Lower lobe of right lung (tissue), 2 donors: ENCODE measurements at regions not wholly inside any gene's neighbourhood (a gene's known extent, or its start where the extent isn't known, plus 50 kb on each side); places are given as distances from the start of the nearest gene placed in this dataset.

Source experiments
- ATAC-seq, 2 donors: fragments of 200-7000 bp; cut with Tn5 transposase; one replicate each; pipeline ENCODE4 v1.9.1; 2020 to 2022; ENCODE audit warnings: mild to moderate bottlenecking in 2 of 2, moderate library complexity in 2 of 2
- DNase-seq: peaks from one replicate; pipeline ENCODE4 v3.0.0-alpha.2; 2020
- H3K27ac ChIP-seq: fragments of 200-600 bp; one replicate; pipeline ENCODE4 v1.8.0; 2022
- H3K27me3 ChIP-seq: fragments of 200-600 bp; one replicate; pipeline ENCODE4 v1.8.0; 2022; ENCODE audit warnings: low read depth
- H3K36me3 ChIP-seq: fragments of 200-600 bp; one replicate; pipeline ENCODE4 v1.8.0; 2022; ENCODE audit warnings: mild to moderate bottlenecking
- H3K4me1 ChIP-seq: fragments of 200-600 bp; one replicate; pipeline ENCODE4 v1.8.0; 2022
- H3K4me3 ChIP-seq: fragments of 200-600 bp; one replicate; pipeline ENCODE4 v1.8.0; 2022; ENCODE audit warnings: mild to moderate bottlenecking
- H3K9me3 ChIP-seq: fragments of 200-600 bp; one replicate; pipeline ENCODE4 v1.8.0; 2022
- intact Hi-C: fragments of 100-400 bp; cut with DNase I; formaldehyde crosslinking; loops from one replicate; pipeline ENCODE4 v1.11.0; 2022
- TF ChIP-seq, protein P1 (sequence below): fragments of 200-600 bp; IDR thresholded peaks from one replicate; pipeline ENCODE4 v1.8.0; 2022; ENCODE audit warnings: antibody characterized with exemption, mild to moderate bottlenecking
- donor health status: DM: no; HTN: yes; CAD: no; lungs with severe emphysema.

GRCh38 chr12:75840994-75841355 is 190.6 kb downstream of the PHLDA1 start:
- intact Hi-C loops: no loop called here
- H3K27ac ChIP-seq: no peak overlapping the region

GRCh38 chr12:75838309-75838708 is 193.3 kb downstream of the PHLDA1 start:
- no peaks in the 10 kb centered on the region for H3K36me3 ChIP-seq
- ATAC-seq: no peak
- TF ChIP-seq, protein P1, sequence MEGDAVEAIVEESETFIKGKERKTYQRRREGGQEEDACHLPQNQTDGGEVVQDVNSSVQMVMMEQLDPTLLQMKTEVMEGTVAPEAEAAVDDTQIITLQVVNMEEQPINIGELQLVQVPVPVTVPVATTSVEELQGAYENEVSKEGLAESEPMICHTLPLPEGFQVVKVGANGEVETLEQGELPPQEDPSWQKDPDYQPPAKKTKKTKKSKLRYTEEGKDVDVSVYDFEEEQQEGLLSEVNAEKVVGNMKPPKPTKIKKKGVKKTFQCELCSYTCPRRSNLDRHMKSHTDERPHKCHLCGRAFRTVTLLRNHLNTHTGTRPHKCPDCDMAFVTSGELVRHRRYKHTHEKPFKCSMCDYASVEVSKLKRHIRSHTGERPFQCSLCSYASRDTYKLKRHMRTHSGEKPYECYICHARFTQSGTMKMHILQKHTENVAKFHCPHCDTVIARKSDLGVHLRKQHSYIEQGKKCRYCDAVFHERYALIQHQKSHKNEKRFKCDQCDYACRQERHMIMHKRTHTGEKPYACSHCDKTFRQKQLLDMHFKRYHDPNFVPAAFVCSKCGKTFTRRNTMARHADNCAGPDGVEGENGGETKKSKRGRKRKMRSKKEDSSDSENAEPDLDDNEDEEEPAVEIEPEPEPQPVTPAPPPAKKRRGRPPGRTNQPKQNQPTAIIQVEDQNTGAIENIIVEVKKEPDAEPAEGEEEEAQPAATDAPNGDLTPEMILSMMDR: no peak

More at GRCh38 chr12:75840994-75841355, 190.6 kb downstream of the PHLDA1 start:
- Histone ChIP-seq H3K4me1 (no peaks in the 10 kb centered on the region), H3K27me3 (no peaks in the 10 kb centered on the region), H3K4me3 (no peak overlapping the region), H3K9me3 (no peaks in the 10 kb centered on the region), H3K36me3 (no peaks in the 10 kb centered on the region)
- ATAC-seq (no peak), DNase-seq (no peak)
- TF ChIP-seq, protein P1: no peak

DNA sequence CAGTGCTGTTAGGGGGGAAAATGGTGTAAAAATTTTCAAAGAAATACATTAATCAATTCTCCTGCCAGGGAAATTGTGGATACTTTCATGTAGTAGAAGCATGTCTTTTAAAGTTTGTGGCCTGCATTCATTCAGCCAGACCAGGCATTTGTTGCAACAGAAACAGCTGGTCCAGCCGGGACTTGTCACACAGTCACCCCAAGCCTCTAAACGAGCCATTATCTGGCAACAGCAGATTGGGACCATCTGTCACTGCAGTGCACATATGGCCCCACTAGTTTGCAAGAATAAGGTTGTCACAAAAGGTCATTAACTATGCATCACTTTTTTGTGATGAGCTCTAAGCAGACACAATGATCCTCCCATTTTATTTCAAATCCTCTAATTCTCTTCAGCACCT is 193.9 kb downstream of the PHLDA1 start:
- no peaks in the 10 kb centered on the region for H3K36me3 ChIP-seq
- intact Hi-C loops: no loop called here
- TF ChIP-seq, protein P1: no peak
- no peak overlapping the region for H3K27ac ChIP-seq
- DNase-seq (peak; percentile 52), ATAC-seq (peak; percentile 36 to 64)
- no peaks in the 10 kb centered on the region for H3K27me3 ChIP-seq
- H3K9me3 ChIP-seq: no peaks in the 10 kb centered on the region
- no peaks in the 10 kb centered on the region for H3K4me1 ChIP-seq
- H3K4me3 ChIP-seq: no peak overlapping the region

More at GRCh38 chr12:75838309-75838708, 193.3 kb downstream of the PHLDA1 start:
- no peaks in the 10 kb centered on the region for H3K4me1 ChIP-seq
- intact Hi-C loops: no loop called here
- no peaks in the 10 kb centered on the region for H3K9me3 ChIP-seq
- no peak for DNase-seq
- H3K27ac ChIP-seq: no peak overlapping the region
- H3K4me3 ChIP-seq: no peak overlapping the region
- no peaks in the 10 kb centered on the region for H3K27me3 ChIP-seq

- DNase-seq: no peak
- no peak for ATAC-seq
- Histone ChIP-seq H3K4me1 (no peaks in the 10 kb centered on the region), H3K27ac (no peak overlapping the region), H3K4me3 (no peak overlapping the region), H3K27me3 (no peaks in the 10 kb centered on the region), H3K9me3 (no peaks in the 10 kb centered on the region), H3K36me3 (no peaks in the 10 kb centered on the region)
- TF ChIP-seq, protein P1: no peak
- intact Hi-C loops: no loop called here
Measured at GRCh38 chr12:75836533-75836932, 195.0 kb downstream of the PHLDA1 start.

GRCh38 chr12:75834591-75834990 is 197.0 kb downstream of the PHLDA1 start:
- TF ChIP-seq, protein P1: no peak
- DNase-seq: no peak
- Histone ChIP-seq H3K4me1 (no peaks in the 10 kb centered on the region), H3K27ac (no peak overlapping the region), H3K27me3 (no peaks in the 10 kb centered on the region), H3K36me3 (no peaks in the 10 kb centered on the region), H3K9me3 (no peaks in the 10 kb centered on the region), H3K4me3 (no peak overlapping the region)
- intact Hi-C loops: no loop called here
- peak in 1 of 2 donors; percentile 28 for ATAC-seq

DNA sequence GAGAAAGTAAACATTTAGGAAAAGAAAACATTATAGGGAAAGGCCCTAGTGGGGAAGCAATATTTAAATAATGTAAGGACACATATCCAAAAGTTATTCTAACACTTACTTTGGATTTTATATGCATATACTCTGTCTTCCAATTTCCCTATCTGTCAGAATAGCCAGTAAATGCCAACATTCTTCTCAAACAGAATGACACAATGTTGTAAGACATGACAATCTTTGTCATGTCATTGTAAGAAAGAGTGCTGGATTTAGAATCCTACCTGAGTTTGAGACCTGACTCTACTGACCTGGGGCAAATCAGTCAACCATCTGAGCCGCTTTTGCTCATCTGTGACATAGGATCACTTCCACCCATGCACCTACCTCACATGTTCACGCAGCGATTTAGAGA is 198.3 kb downstream of the PHLDA1 start:
- no peaks in the 10 kb centered on the region for H3K27me3 ChIP-seq
- no peak overlapping the region for H3K27ac ChIP-seq
- no peak for DNase-seq
- no peak overlapping the region for H3K4me3 ChIP-seq
- H3K9me3 ChIP-seq: no peaks in the 10 kb centered on the region
- intact Hi-C loops: no loop called here
- H3K36me3 ChIP-seq: no peaks in the 10 kb centered on the region
- no peaks in the 10 kb centered on the region for H3K4me1 ChIP-seq
- TF ChIP-seq, protein P1: no peak
- ATAC-seq: no peak
